Gastrocnemius medialis (tissue), 4 donors: ENCODE measurements at regions not wholly inside any gene's neighbourhood (a gene's known extent, or its start where the extent isn't known, plus 50 kb on each side); places are given as distances from the start of the nearest gene placed in this dataset.

ENCODE experiments used
- POLR2A ChIP-seq, 2 donors: fragments of 450-650 bp; IDR thresholded peaks; one replicate each; pipeline ENCODE4 v1.6.1; 2017; ENCODE audit warnings: antibody characterized with exemption in 2 of 2, mild to moderate bottlenecking in 2 of 2, moderate library complexity in 2 of 2
- TF ChIP-seq, protein P1 (sequence below), 5 experiments: fragments of 450-650 bp in 3 of 5; fragments of 200-600 bp in 2 of 5; sonication (generic) in 2 of 5; IDR thresholded peaks in 4 of 5; conservative IDR thresholded peaks in 1 of 5; 1 replicate in 4 of 5; 2 replicates in 1 of 5; pipeline ENCODE4 v1.5.1; 2016 to 2019; ENCODE audit warnings: antibody characterized with exemption in 5 of 5, mild to moderate bottlenecking in 3 of 5, moderate library complexity in 3 of 5

GRCh38 chr3:5675319-5675718 is 487.8 kb downstream of the EDEM1 start:
- TF ChIP-seq, protein P1, sequence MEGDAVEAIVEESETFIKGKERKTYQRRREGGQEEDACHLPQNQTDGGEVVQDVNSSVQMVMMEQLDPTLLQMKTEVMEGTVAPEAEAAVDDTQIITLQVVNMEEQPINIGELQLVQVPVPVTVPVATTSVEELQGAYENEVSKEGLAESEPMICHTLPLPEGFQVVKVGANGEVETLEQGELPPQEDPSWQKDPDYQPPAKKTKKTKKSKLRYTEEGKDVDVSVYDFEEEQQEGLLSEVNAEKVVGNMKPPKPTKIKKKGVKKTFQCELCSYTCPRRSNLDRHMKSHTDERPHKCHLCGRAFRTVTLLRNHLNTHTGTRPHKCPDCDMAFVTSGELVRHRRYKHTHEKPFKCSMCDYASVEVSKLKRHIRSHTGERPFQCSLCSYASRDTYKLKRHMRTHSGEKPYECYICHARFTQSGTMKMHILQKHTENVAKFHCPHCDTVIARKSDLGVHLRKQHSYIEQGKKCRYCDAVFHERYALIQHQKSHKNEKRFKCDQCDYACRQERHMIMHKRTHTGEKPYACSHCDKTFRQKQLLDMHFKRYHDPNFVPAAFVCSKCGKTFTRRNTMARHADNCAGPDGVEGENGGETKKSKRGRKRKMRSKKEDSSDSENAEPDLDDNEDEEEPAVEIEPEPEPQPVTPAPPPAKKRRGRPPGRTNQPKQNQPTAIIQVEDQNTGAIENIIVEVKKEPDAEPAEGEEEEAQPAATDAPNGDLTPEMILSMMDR (IDR thresholded peaks at IDR 0.05 in 4 of 5, conservative IDR thresholded peaks at IDR 0.05 in 1 of 5): no peak
- TF ChIP-seq POLR2A (IDR thresholded peaks at IDR 0.05): no peak
